ENCODE measurements at regions not wholly inside any gene's neighbourhood (a gene's known extent, or its start where the extent isn't known, plus 50 kb on each side); places are given as distances from the start of the nearest gene placed in this dataset.

GRCh38 chr4:124952601-124953000 is 240.1 kb upstream of the ANKRD50 start:
- TF ChIP-seq POLR2AphosphoS5 (IDR thresholded peaks at IDR 0.05; ENCODE audit: low read depth, low read length) (no peak), TAF1 (IDR thresholded peaks at IDR 0.05; ENCODE audit: borderline replicate concordance, insufficient read depth, low read length) (no peak), REST (IDR thresholded peaks at IDR 0.05; ENCODE audit: insufficient read depth in 1 of 2, low read depth in 2 of 2, low read length in 2 of 2) (no peak), SIN3A (IDR thresholded peaks at IDR 0.05; ENCODE audit: borderline replicate concordance, insufficient read depth, low read length) (no peak)
